ENCODE measurements at regions not wholly inside any gene's neighbourhood (a gene's known extent, or its start where the extent isn't known, plus 50 kb on each side); places are given as distances from the start of the nearest gene placed in this dataset.

- 93 to 95% methylated on average over 10 of the region's 10 CpGs for WGBS, 2 experiments (ENCODE audit: insufficient coverage in 2 of 2)
- Histone ChIP-seq H3K27ac (ENCODE audit: low read depth, low read length, severe bottlenecking) (no peak overlapping the region), H3K4me1 (ENCODE audit: control insufficient read depth, insufficient read depth, low read length, poor library complexity, severe bottlenecking) (no peaks in the 10 kb centered on the region), H3K9me3 (ENCODE audit: control insufficient read depth, low read length) (no peaks in the 10 kb centered on the region), H3K36me3 (ENCODE audit: control insufficient read depth, insufficient read depth, low read length) (no peaks in the 10 kb centered on the region), H3K4me3 (ENCODE audit: extremely low read depth, insufficient read depth, low read length, poor library complexity, severe bottlenecking) (no peak overlapping the region)
Measured at GRCh38 chr15:81851325-81851724, 194.5 kb downstream of the MEX3B start.

GRCh38 chr15:81849289-81849688, 196.5 kb downstream of the MEX3B start:
- Histone ChIP-seq H3K9me3 (ENCODE audit: control insufficient read depth, low read length) (no peaks in the 10 kb centered on the region), H3K4me3 (ENCODE audit: extremely low read depth, insufficient read depth, low read length, poor library complexity, severe bottlenecking) (no peak overlapping the region), H3K4me1 (ENCODE audit: control insufficient read depth, insufficient read depth, low read length, poor library complexity, severe bottlenecking) (no peaks in the 10 kb centered on the region), H3K27ac (ENCODE audit: low read depth, low read length, severe bottlenecking) (no peak overlapping the region), H3K36me3 (ENCODE audit: control insufficient read depth, insufficient read depth, low read length) (no peaks in the 10 kb centered on the region)
- WGBS, 2 experiments (ENCODE audit: insufficient coverage in 2 of 2), result 93 to 100% methylated on average over 1 to 3 of the region's 6 CpGs

DNA sequence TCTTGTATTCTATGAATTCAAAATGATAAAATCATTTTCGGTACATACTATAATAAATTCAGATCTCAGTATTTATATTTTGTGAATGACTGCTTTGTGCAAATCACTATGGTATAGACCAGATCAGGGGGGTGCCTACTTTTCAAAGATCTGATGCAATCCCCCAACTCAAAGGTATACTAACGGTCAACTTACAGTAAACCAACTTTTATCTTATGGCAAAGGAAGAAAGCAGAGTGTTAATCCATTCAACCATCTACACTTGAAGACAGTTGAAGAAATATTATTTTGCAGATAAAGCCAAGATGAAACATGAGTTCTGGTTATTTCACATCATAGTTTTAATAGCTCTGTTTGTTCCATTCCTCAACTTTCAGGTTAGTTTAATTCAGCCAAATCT, 197.1 kb downstream of the MEX3B start:
- no peak overlapping the region for H3K27ac ChIP-seq (ENCODE audit: low read depth, low read length, severe bottlenecking)
- H3K4me1 ChIP-seq (ENCODE audit: control insufficient read depth, insufficient read depth, low read length, poor library complexity, severe bottlenecking), result no peaks in the 10 kb centered on the region
- H3K4me3 ChIP-seq (ENCODE audit: extremely low read depth, insufficient read depth, low read length, poor library complexity, severe bottlenecking), result no peak overlapping the region
- H3K9me3 ChIP-seq (ENCODE audit: control insufficient read depth, low read length), result no peaks in the 10 kb centered on the region
- no peaks in the 10 kb centered on the region for H3K36me3 ChIP-seq (ENCODE audit: control insufficient read depth, insufficient read depth, low read length)
- WGBS, 2 experiments (ENCODE audit: insufficient coverage in 2 of 2), result no CpG with 5 or more reads among the region's 2 CpGs

DNA sequence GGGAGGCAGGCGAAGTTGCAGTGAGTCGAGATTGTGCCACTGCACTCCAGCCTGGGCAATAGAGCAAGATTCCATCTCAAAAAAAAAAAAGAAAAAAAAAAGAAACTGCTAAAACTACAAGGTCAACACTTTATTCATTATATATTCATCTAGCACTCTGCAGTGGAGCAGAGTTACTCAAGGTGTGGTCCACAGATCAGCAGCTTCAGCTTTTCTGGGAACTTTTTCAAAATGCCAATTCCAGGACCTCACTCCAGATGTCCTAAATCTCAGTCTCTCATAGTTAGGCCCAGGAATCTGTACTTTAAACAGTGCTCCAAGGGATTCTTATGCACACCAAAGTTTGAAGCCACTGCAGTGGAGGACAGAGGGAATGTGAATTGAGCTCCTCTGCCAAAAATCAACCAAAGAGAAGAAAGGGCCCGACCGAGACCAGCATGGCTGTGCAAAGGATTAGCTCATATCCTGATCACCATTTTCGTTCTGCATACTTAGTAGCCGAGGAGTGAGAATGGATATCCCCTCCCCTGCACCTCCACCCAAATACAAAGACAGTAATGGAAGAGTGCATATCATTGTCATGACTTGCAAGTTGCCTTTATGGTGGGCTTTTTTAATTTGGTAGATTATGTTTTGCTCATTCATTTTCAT, 201.9 kb downstream of the MEX3B start:
- Histone ChIP-seq H3K4me3 (ENCODE audit: extremely low read depth, insufficient read depth, low read length, poor library complexity, severe bottlenecking) (no peak overlapping the region), H3K36me3 (ENCODE audit: control insufficient read depth, insufficient read depth, low read length) (no peaks in the 10 kb centered on the region), H3K4me1 (ENCODE audit: control insufficient read depth, insufficient read depth, low read length, poor library complexity, severe bottlenecking) (no peaks in the 10 kb centered on the region), H3K9me3 (ENCODE audit: control insufficient read depth, low read length) (no peaks in the 10 kb centered on the region), H3K27ac (ENCODE audit: low read depth, low read length, severe bottlenecking) (no peak overlapping the region)
- WGBS, 2 experiments (ENCODE audit: insufficient coverage in 2 of 2), result no CpG with 5 or more reads among the region's 6 CpGs

DNA sequence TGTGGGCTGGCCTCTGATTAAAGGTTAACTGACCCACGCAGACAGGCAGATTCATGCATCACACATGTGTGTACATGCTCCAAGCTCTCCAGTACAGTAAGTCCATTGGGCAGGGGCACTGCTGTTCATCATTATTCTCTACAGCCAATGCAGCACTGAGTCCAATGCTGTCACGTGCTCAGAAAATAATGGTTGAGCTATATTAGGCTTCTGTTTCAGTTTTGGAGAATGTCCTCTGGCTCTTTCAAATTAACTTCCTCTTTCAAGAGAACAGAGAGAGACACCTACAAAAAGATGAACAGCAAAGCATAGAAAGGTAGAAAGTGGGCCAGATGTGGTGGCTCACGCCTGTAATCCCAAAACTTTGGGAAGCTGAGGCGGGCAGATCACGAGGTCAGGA, 202.6 kb downstream of the MEX3B start:
- no peaks in the 10 kb centered on the region for H3K9me3 ChIP-seq (ENCODE audit: control insufficient read depth, low read length)
- no peak overlapping the region for H3K4me3 ChIP-seq (ENCODE audit: extremely low read depth, insufficient read depth, low read length, poor library complexity, severe bottlenecking)
- WGBS, 2 experiments (ENCODE audit: insufficient coverage in 2 of 2), result 72 to 94% methylated on average over 3 to 5 of the region's 5 CpGs
- no peak overlapping the region for H3K27ac ChIP-seq (ENCODE audit: low read depth, low read length, severe bottlenecking)
- H3K4me1 ChIP-seq (ENCODE audit: control insufficient read depth, insufficient read depth, low read length, poor library complexity, severe bottlenecking), result no peaks in the 10 kb centered on the region
- H3K36me3 ChIP-seq (ENCODE audit: control insufficient read depth, insufficient read depth, low read length), result no peaks in the 10 kb centered on the region

DNA sequence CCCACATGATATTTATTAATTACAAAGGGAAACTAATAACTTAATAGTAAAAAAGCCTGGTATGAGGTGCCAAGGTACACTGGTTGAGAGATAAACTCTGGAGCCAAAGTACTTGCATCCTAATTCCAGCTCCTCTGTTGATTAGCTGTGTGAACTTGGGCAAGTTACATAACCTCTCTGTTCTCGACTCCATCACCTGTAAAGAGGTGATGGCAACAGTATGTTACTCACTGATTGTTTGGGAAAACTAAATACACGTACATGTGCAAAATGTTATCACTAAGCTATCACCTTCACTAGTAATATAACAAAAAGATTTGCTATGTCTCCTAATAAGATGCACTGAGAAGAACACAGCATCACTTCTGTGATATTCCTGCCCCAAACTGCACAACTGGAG, 206.4 kb downstream of the MEX3B start:
- Histone ChIP-seq H3K4me1 (ENCODE audit: control insufficient read depth, insufficient read depth, low read length, poor library complexity, severe bottlenecking) (no peaks in the 10 kb centered on the region), H3K27ac (ENCODE audit: low read depth, low read length, severe bottlenecking) (no peak overlapping the region), H3K36me3 (ENCODE audit: control insufficient read depth, insufficient read depth, low read length) (no peaks in the 10 kb centered on the region), H3K9me3 (ENCODE audit: control insufficient read depth, low read length) (no peaks in the 10 kb centered on the region), H3K4me3 (ENCODE audit: extremely low read depth, insufficient read depth, low read length, poor library complexity, severe bottlenecking) (no peak overlapping the region)
- WGBS, 2 experiments (ENCODE audit: insufficient coverage in 2 of 2), result 88% methylated on average over 1 of the region's 2 CpGs; no CpG with 5 or more reads in 1 of the 2 experiments

DNA sequence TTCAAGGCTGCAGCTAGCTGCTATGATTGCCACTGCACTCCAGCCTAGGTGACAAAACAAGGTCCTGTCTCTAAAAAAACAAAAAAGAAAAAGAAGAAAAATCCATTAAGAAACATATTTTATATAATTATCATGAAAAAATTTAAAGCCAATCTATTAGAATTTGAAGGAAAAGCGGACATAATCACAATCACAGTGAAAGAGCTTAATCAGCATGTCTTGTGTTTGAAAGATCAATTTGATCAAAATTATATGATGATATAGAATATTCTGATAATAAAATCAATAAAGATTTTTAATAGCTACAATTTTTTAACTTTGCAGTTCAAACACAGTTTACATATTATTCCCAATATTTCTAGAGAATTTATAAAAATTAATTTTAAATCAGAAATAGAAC, 210.1 kb downstream of the MEX3B start:
- no peak overlapping the region for H3K27ac ChIP-seq (ENCODE audit: low read depth, low read length, severe bottlenecking)
- no CpG with 5 or more reads among the region's 1 CpG for WGBS, 2 experiments (ENCODE audit: insufficient coverage in 2 of 2)
- H3K4me1 ChIP-seq (ENCODE audit: control insufficient read depth, insufficient read depth, low read length, poor library complexity, severe bottlenecking), result no peaks in the 10 kb centered on the region
- no peak overlapping the region for H3K4me3 ChIP-seq (ENCODE audit: extremely low read depth, insufficient read depth, low read length, poor library complexity, severe bottlenecking)
- H3K36me3 ChIP-seq (ENCODE audit: control insufficient read depth, insufficient read depth, low read length), result no peaks in the 10 kb centered on the region
- no peaks in the 10 kb centered on the region for H3K9me3 ChIP-seq (ENCODE audit: control insufficient read depth, low read length)

- no peak overlapping the region for H3K27ac ChIP-seq (ENCODE audit: low read depth, low read length, severe bottlenecking)
- no peaks in the 10 kb centered on the region for H3K9me3 ChIP-seq (ENCODE audit: control insufficient read depth, low read length)
- H3K36me3 ChIP-seq (ENCODE audit: control insufficient read depth, insufficient read depth, low read length), result no peaks in the 10 kb centered on the region
- H3K4me3 ChIP-seq (ENCODE audit: extremely low read depth, insufficient read depth, low read length, poor library complexity, severe bottlenecking), result no peak overlapping the region
- no peaks in the 10 kb centered on the region for H3K4me1 ChIP-seq (ENCODE audit: control insufficient read depth, insufficient read depth, low read length, poor library complexity, severe bottlenecking)
- no CpG with 5 or more reads among the region's 1 CpG for WGBS, 2 experiments (ENCODE audit: insufficient coverage in 2 of 2)
Measured at GRCh38 chr15:81830520-81830919, 215.3 kb downstream of the MEX3B start.

DNA sequence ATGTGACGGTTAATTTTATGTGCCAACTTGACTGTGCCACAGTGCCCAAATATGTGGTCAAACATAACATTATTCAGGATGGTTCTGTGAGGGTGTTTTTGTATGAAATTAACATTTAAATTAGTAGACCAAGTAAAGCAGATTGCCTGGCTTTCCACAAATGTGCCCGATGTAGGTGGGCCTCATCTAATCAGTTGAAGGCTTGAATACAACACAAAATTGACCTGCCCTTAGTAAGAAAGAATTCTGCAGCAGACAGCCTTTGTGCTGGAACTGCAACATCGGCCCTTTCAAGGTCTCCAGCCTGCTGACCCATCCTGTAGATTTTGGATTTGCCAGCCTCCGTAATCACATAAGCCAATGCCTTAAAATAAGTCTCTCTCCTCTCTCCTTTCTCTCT, 215.9 kb downstream of the MEX3B start:
- no peaks in the 10 kb centered on the region for H3K4me1 ChIP-seq (ENCODE audit: control insufficient read depth, insufficient read depth, low read length, poor library complexity, severe bottlenecking)
- WGBS, 2 experiments (ENCODE audit: insufficient coverage in 2 of 2), result 77 to 97% methylated on average over 3 of the region's 4 CpGs

GRCh38 chr15:81828135-81828534, 217.7 kb downstream of the MEX3B start:
- no peaks in the 10 kb centered on the region for H3K36me3 ChIP-seq (ENCODE audit: control insufficient read depth, insufficient read depth, low read length)
- no peak overlapping the region for H3K27ac ChIP-seq (ENCODE audit: low read depth, low read length, severe bottlenecking)
- H3K9me3 ChIP-seq (ENCODE audit: control insufficient read depth, low read length), result no peaks in the 10 kb centered on the region
- no peaks in the 10 kb centered on the region for H3K4me1 ChIP-seq (ENCODE audit: control insufficient read depth, insufficient read depth, low read length, poor library complexity, severe bottlenecking)
- no peak overlapping the region for H3K4me3 ChIP-seq (ENCODE audit: extremely low read depth, insufficient read depth, low read length, poor library complexity, severe bottlenecking)

More for the DNA sequence above, 215.9 kb downstream of the MEX3B start:
- Histone ChIP-seq H3K36me3 (ENCODE audit: control insufficient read depth, insufficient read depth, low read length) (no peaks in the 10 kb centered on the region), H3K4me3 (ENCODE audit: extremely low read depth, insufficient read depth, low read length, poor library complexity, severe bottlenecking) (no peak overlapping the region), H3K9me3 (ENCODE audit: control insufficient read depth, low read length) (no peaks in the 10 kb centered on the region), H3K27ac (ENCODE audit: low read depth, low read length, severe bottlenecking) (no peak overlapping the region)

- WGBS, 2 experiments (ENCODE audit: insufficient coverage in 2 of 2), result 80% methylated on average over 1 of the region's 2 CpGs; no CpG with 5 or more reads in 1 of the 2 experiments
- Histone ChIP-seq H3K9me3 (ENCODE audit: control insufficient read depth, low read length) (no peaks in the 10 kb centered on the region), H3K27ac (ENCODE audit: low read depth, low read length, severe bottlenecking) (no peak overlapping the region), H3K4me1 (ENCODE audit: control insufficient read depth, insufficient read depth, low read length, poor library complexity, severe bottlenecking) (no peaks in the 10 kb centered on the region), H3K36me3 (ENCODE audit: control insufficient read depth, insufficient read depth, low read length) (no peaks in the 10 kb centered on the region), H3K4me3 (ENCODE audit: extremely low read depth, insufficient read depth, low read length, poor library complexity, severe bottlenecking) (no peak overlapping the region)
Measured at GRCh38 chr15:81825136-81825535, 220.7 kb downstream of the MEX3B start.
